GM10266 (cell line): ENCODE measurements at regions not wholly inside any gene's neighbourhood (a gene's known extent, or its start where the extent isn't known, plus 50 kb on each side); places are given as distances from the start of the nearest gene placed in this dataset.
A peak's percentile ranks its signal among the peaks of the same experiment; 100 is the strongest.

ENCODE experiments used
- DNase-seq: peaks from one replicate; pipeline ENCODE4 v3.0.0; 2012; ENCODE audit errors: extremely low spot score
- CTCF ChIP-seq: IDR thresholded peaks from 2 replicates; pipeline ENCODE4 v1.5.1; 2012; ENCODE audit warnings: mild to moderate bottlenecking, low read depth; ENCODE audit not compliant: control insufficient read depth, insufficient read depth; ENCODE audit errors: missing control alignments

- no peak for DNase-seq
- no peak for TF ChIP-seq CTCF
Observed at GRCh38 chr18:31237142-31237541, 74.5 kb upstream of the DSC1 start.

- TF ChIP-seq CTCF = no peak
Observed at GRCh38 chr18:31241425-31241824, 76.5 kb upstream of the DSG1 start.

GRCh38 chr18:31241900-31242409 lies 76.0 kb upstream of the DSG1 start:
- DNase-seq = no peak
- peak; percentile 15 for TF ChIP-seq CTCF

More at GRCh38 chr18:31241425-31241824, 76.5 kb upstream of the DSG1 start:
- no peak for DNase-seq

- DNase-seq = no peak
- TF ChIP-seq CTCF = no peak
Observed at GRCh38 chr18:31243740-31244512, 74.0 kb upstream of the DSG1 start.

GRCh38 chr18:31244771-31245394 lies 73.1 kb upstream of the DSG1 start:
- no peak for DNase-seq

GRCh38 chr18:31245820-31246219 lies 72.1 kb upstream of the DSG1 start:
- no peak for DNase-seq
- TF ChIP-seq CTCF = no peak

More at GRCh38 chr18:31244771-31245394, 73.1 kb upstream of the DSG1 start:
- TF ChIP-seq CTCF = no peak

- no peak for TF ChIP-seq CTCF
Observed at GRCh38 chr18:31246460-31246859, 71.5 kb upstream of the DSG1 start.

More at GRCh38 chr18:31246460-31246859, 71.5 kb upstream of the DSG1 start:
- DNase-seq = no peak
